ENCODE measurements at regions not wholly inside any gene's neighbourhood (a gene's known extent, or its start where the extent isn't known, plus 50 kb on each side); places are given as distances from the start of the nearest gene placed in this dataset.

GRCh38 chr18:43571078-43571689, 293.9 kb upstream of the SYT4 start:
- intact Hi-C loops (cut with micrococcal nuclease) = loop anchor here (1.0 to 5.0 kb wide), 3 partner anchors 16 to 1813 kb away; no protein-coding TSS in a partner anchor

DNA sequence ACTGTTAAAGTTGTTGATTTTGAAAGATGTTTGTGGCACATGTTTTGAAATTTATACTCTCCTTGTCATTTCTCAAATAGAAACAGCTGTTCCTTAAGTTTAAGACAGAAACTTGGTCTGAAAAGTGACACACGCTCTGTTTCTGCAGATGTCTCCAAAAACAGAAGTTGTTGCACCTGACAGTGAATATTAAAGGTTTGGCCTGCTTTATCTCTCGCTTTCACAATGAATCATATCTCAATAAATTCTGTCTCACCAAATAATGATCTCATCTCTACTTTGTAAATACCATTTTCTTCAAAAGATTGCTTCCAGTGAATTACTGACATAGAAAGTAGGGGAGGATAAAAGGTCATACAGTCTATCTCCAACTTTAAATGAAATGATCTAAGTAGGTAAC, 294.9 kb upstream of the SYT4 start:
- intact Hi-C loops (cut with micrococcal nuclease) = loop anchor here (5.0 kb wide), 1 partner anchor 1640 kb away; no protein-coding TSS in a partner anchor

DNA sequence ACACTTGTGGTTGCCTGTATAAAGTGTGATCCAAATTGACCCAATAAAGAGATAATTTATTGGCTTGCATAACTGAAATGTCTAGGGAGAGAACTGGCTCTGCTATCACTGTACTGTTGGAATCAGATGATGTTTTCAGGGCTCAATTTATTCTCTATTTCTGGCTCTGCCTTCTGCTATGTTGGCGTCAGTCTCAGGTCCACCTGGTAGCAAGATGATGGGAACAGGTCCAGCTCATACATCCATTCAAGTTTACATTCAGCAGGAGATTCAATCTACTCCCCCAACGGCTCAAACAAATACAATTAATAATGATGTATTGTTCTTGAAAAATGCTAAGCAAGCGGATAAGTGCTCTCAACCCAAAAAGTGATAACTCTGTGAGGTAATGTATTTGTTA, 297.7 kb upstream of the SYT4 start:
- intact Hi-C loops (cut with micrococcal nuclease) = loop anchor here (5.0 kb wide), 1 partner anchor 1637 kb away; no protein-coding TSS in a partner anchor

GRCh38 chr18:43578211-43578610, 300.9 kb upstream of the SYT4 start:
- intact Hi-C loops (cut with micrococcal nuclease) = no loop called here

DNA sequence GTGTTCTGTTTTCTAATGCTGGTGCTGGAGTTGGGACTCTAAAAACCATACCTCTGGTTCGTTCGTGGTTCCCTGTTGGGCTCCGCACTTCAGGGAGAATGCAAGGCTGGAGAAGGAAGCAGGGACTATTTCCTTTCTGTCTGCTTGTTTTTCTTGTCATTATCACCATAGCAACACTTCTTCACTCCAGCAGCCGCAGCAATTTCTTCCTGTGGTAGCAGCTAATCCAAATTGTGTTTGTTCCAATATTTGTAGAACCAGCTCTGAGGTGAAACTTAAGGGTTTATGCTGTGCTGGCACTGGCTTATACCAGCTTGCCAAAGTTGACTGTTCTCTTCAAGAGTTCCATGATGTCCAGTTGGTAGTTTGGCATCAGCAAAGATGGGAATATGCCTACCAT, 301.4 kb upstream of the SYT4 start:
- intact Hi-C loops (cut with micrococcal nuclease) = no loop called here

- intact Hi-C loops (cut with micrococcal nuclease) = no loop called here
These were observed 304.7 kb upstream of the SYT4 start for GRCh38 chr18:43581936-43582519.

GRCh38 chr18:43587538-43588153, 310.4 kb upstream of the SYT4 start:
- intact Hi-C loops (cut with micrococcal nuclease) = loop anchor here (1.0 to 2.0 kb wide), 3 partner anchors 16 to 1535 kb away; no protein-coding TSS in a partner anchor

DNA sequence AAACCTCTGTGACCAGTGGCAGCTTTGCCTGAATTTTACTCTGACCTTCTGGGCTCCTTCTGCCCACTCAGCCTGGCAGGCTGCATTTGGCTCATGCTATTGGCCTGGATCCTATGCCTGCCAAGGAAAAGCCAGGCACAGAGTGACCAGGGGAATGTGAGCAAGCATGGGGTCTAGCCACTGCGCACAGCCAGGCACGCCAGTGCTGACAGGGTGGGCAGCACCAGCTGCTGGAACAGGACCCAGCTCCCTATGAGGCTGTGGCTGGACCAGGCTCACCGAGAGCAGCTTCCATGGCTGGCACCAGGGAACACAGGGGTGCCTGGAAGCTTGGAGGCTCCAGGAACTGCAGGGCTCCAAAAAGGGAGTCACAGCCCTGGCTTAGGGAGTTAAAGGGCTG, 311.5 kb upstream of the SYT4 start:
- intact Hi-C loops (cut with micrococcal nuclease) = no loop called here

GRCh38 chr18:43589611-43590151, 312.4 kb upstream of the SYT4 start:
- intact Hi-C loops (cut with micrococcal nuclease) = no loop called here

- intact Hi-C loops (cut with micrococcal nuclease) = no loop called here
These were observed 313.1 kb upstream of the SYT4 start for GRCh38 chr18:43590182-43590903.

GRCh38 chr18:43592269-43592668, 315.0 kb upstream of the SYT4 start:
- intact Hi-C loops (cut with micrococcal nuclease) = no loop called here

DNA sequence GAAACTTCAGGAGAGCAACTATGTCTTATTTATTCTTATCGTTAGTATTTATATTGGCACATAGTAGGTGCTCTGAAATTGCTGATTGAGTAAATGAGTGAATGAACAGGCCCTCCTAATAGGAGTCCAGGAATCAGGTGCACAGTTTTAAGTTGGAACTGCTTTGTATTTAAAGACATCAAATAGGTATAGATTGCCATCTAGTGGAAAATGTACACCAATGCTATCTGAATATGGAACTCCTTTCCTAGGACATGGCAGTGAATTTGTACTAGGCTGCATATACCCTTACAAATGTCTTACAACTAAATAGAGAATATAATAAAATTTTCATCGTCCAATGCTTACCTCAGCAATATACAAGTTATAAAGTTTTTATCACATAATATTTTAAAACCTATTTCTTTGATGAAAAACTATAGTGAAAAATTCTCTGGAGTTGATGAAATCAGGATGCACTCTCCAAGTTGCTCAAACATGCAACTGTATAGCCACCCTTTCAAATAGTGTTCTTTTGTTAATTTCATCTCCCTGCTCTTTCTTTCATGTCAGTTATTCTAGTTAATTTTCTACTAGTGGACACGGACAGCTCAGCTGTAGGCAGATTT, 318.9 kb upstream of the SYT4 start:
- intact Hi-C loops (cut with micrococcal nuclease) = no loop called here

GRCh38 chr18:43601432-43601831, 324.1 kb upstream of the SYT4 start:
- intact Hi-C loops (cut with micrococcal nuclease) = no loop called here

DNA sequence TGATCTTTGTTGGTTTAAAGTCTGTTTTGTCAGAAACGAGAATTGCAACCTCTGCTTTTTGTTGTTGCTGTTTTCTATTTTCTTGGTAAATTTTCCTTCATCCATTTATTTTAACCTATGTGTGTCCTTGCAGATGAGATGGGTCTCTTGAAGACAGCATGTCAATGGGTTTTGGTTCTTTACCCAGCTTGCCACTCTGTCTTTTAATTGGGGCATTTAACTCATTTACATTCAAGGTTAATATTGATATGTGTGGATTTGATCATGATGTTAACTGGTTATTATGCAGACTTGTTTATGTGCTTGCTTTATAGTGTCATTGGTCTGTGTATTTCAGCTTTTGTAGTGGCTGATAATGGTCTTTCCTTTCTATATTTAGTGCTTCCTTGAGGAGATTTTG, 327.9 kb upstream of the SYT4 start:
- intact Hi-C loops (cut with micrococcal nuclease) = no loop called here

DNA sequence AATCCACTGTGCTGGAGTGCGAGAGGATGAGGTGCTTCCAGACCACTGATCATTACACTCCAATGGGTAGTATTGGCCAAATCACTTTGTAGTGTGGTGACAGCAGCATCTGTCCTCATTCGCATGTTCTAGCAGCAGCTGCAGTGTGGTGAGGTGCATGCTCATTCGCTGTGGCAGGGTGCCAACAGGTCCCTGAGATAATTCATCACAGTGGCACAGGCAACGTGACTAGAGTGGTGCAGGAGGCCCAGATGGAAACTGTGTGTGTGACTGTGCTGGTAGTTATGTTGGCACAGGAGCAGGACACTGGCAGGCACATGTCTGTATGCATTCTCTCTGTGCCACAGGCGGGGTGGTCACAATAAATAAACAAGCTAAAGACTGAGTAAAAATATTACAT, 329.5 kb upstream of the SYT4 start:
- intact Hi-C loops (cut with micrococcal nuclease) = no loop called here

DNA sequence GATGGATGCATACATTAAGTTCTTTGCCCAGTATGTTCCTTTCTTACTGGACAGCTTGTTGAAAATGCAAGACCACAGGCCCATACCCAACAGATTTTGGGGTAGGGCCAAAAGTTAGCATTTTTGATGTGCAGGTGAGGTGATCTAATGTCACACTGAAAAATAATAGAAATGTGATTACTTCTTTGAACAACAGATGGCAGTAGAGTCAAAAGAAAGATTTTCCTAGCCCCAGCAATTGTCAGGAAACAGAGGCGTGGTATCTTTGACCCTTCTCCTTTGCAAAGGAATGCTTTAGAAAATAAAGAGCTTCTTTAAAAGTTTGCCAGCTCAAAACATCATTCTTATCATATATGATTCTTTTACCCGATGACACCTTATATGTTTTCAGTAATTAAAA, 343.6 kb upstream of the SYT4 start:
- intact Hi-C loops (cut with micrococcal nuclease) = loop anchor here (5.0 to 10.0 kb wide), 3 partner anchors 704 to 2001 kb away; no protein-coding TSS in a partner anchor

GRCh38 chr18:43622024-43622423, 344.7 kb upstream of the SYT4 start:
- intact Hi-C loops (cut with micrococcal nuclease) = loop anchor here (5.0 to 10.0 kb wide), 3 partner anchors 703 to 2000 kb away; no protein-coding TSS in a partner anchor

DNA sequence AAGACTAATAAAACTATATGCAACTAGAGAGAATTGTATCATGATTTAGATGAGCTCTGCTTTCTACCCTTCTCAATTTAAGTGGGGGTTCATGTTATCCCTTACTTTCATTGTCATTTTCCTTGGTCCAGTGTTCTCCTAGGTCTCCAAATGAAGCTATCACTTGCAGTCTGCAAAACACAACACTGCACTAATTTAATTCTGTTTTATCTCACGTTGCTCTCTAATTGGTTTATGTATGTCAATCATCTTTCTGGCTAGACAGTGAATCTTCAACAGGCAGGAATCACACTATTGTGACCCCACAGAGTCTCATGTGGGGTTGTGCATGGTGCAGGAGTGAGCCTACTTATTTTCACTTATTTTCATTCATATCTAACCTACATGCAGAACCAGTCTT, 348.3 kb upstream of the SYT4 start:
- intact Hi-C loops (cut with micrococcal nuclease) = loop anchor here (10.0 kb wide), 1 partner anchor 699 kb away; no protein-coding TSS in a partner anchor

DNA sequence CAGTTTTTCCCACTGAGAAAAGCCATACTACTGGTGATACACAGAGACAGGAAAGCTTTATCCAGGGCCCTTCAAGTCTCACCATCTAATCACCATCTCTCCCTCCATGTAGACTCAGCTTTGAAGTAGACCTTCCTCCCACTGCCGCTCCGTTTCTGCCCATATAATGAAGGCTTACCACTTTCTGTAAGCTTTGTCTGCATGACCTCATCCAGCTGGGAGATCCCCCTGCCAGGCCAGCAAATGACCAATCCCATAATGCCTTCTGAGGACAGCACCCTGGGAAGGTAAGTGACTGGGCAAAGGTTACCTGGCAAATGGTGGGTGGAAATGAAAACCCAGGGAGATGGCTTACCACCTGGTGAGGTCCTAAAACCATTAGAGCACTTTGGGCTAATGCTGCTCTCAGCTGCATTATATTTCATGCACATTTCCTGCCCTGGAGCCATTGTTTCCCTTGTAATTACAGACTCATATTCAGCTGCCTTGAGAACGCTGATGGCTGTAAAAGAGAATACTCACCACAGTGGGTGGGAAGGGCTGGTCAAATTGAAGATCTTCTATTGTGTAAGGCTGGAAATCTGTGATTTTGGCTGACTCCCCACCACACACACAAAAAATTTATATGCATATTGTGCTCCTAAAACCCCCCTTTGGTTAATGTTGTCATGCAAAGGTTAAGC, 350.7 kb upstream of the SYT4 start:
- intact Hi-C loops (cut with micrococcal nuclease) = loop anchor here (10.0 kb wide), 1 partner anchor 697 kb away; no protein-coding TSS in a partner anchor

DNA sequence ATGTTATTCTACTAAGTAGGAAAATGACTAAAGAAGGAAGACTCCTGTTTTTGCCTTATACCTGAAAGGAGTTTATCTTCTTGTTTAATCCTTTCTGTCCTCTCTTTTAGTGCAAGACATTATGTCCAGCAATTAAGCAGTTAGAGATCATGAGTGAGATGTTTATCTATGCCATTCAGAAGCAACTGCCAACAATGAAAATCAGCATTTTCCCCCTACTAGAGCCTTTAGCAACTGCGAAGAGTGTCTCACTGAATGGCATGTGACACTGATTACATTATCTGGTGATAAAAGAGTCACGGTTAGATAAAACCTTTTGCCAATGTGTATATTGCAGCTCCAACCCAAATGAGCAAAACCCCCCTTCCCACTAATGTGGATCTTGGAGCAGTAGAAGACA, 357.7 kb upstream of the SYT4 start:
- intact Hi-C loops (cut with micrococcal nuclease) = no loop called here

GRCh38 chr18:43635397-43635796, 358.1 kb upstream of the SYT4 start:
- intact Hi-C loops (cut with micrococcal nuclease) = no loop called here

Data from T-helper 1 cell treated with Interleukin-12 subunit alpha and Interleukin-12 subunit beta and Interleukin-4 antibody, amounts not matched to agents 30 ng/mL and 1 ng/mL, for 36 hours (primary cell).